OCI-LY3 (cell line): ENCODE measurements at regions not wholly inside any gene's neighbourhood (a gene's known extent, or its start where the extent isn't known, plus 50 kb on each side); places are given as distances from the start of the nearest gene placed in this dataset.

Experiments used
- CTCF ChIP-seq: fragments of 200-600, 300-600 bp; sonication (generic); IDR thresholded peaks from 2 replicates; pipeline ENCODE4 v1.5.1; 2014; ENCODE audit warnings: antibody characterized with exemption, low read length, low read depth
- EZH2phosphoT487 ChIP-seq: fragments of 200-600 bp; shearing (Covaris generic); IDR thresholded peaks from 2 replicates; pipeline ENCODE4 v1.6.1; 2018; ENCODE audit warnings: antibody characterized with exemption, mixed run types, low read depth

- TF ChIP-seq CTCF (no peak), EZH2phosphoT487 (no peak)
Observed at GRCh38 chr2:142758973-142759372, 118.5 kb upstream of the KYNU start.
